ENCODE measurements at regions not wholly inside any gene's neighbourhood (a gene's known extent, or its start where the extent isn't known, plus 50 kb on each side); places are given as distances from the start of the nearest gene placed in this dataset.

GRCh38 chr21:33972539-33972938, 56.9 kb upstream of the ATP5PO start:
- TF ChIP-seq CREB1 (CRISPR knock-in tag; IDR thresholded peaks at IDR 0.05; ENCODE audit: low read depth) (no peak), CTCF (conservative IDR thresholded peaks at IDR 0.05; ENCODE audit: low read depth in 2 of 2) (no peak), POLR2AphosphoS5 (IDR thresholded peaks at IDR 0.05; ENCODE audit: low read depth) (no peak), JUNB (IDR thresholded peaks at IDR 0.05; ENCODE audit: unreplicated experiment) (no peak), ZNF331 (CRISPR knock-in tag; IDR thresholded peaks at IDR 0.05; ENCODE audit: low read depth) (no peak)

Data from GM23338 (cell line).